Activated T-helper 9 cell treated with anti-CD3 and anti-CD28 coated beads, Interleukin-2, amount 50 U/mL, for 16 hours (primary cell): ENCODE measurements at regions not wholly inside any gene's neighbourhood (a gene's known extent, or its start where the extent isn't known, plus 50 kb on each side); places are given as distances from the start of the nearest gene placed in this dataset.
"Not testable (repeated sequence)": the region's sequence is repeated elsewhere in the genome, so short reads cannot be mapped to it uniquely, and the experiment has no call there.

Source experiments
- DNase-seq: peaks from one replicate; pipeline ENCODE4 v3.0.0-alpha.2; 2020; ENCODE audit warnings: low read depth

- DNase-seq, result no peak
Observed at GRCh38 chrX:121863976-121864375, 816.6 kb downstream of the GLUD2 start.

- no peak for DNase-seq
Observed at GRCh38 chrX:121864561-121864960, 817.2 kb downstream of the GLUD2 start.

- no peak for DNase-seq
Observed at GRCh38 chrX:121869876-121870477, 822.6 kb downstream of the GLUD2 start.

GRCh38 chrX:121871122-121871521 is 823.7 kb downstream of the GLUD2 start:
- no peak for DNase-seq

- DNase-seq, result no peak
Observed at GRCh38 chrX:121876305-121876704, 828.9 kb downstream of the GLUD2 start.

- DNase-seq, result not testable (repeated sequence)
Observed at GRCh38 chrX:121877337-121877736, 829.9 kb downstream of the GLUD2 start.

GRCh38 chrX:121886557-121886956 is 839.1 kb downstream of the GLUD2 start:
- no peak for DNase-seq

GRCh38 chrX:121894756-121895155 is 847.3 kb downstream of the GLUD2 start:
- no peak for DNase-seq

GRCh38 chrX:121902463-121902862 is 855.1 kb downstream of the GLUD2 start:
- no peak for DNase-seq

- no peak for DNase-seq
Observed at GRCh38 chrX:121903961-121904360, 856.6 kb downstream of the GLUD2 start.

- no peak for DNase-seq
Observed at GRCh38 chrX:121921258-121921657, 873.8 kb downstream of the GLUD2 start.

- no peak for DNase-seq
Observed at GRCh38 chrX:121931567-121931966, 884.2 kb downstream of the GLUD2 start.

- DNase-seq, result no peak
Observed at GRCh38 chrX:121932688-121933087, 885.3 kb downstream of the GLUD2 start.

- no peak for DNase-seq
Observed at GRCh38 chrX:121949041-121949760, 901.8 kb downstream of the GLUD2 start.

- no peak for DNase-seq
Observed at GRCh38 chrX:121958886-121959285, 911.5 kb downstream of the GLUD2 start.

GRCh38 chrX:121975671-121976070 is 928.3 kb downstream of the GLUD2 start:
- no peak for DNase-seq

GRCh38 chrX:121987163-121987562 is 939.8 kb downstream of the GLUD2 start:
- no peak for DNase-seq

GRCh38 chrX:121987835-121988234 is 940.4 kb downstream of the GLUD2 start:
- no peak for DNase-seq

GRCh38 chrX:122004127-122004526 is 956.7 kb downstream of the GLUD2 start:
- DNase-seq, result no peak

GRCh38 chrX:122026665-122027064 is 979.3 kb downstream of the GLUD2 start:
- no peak for DNase-seq

- no peak for DNase-seq
Observed at GRCh38 chrX:122046226-122046625, 998.8 kb downstream of the GLUD2 start.

- no peak for DNase-seq
Observed at GRCh38 chrX:122046815-122047214, 999.4 kb downstream of the GLUD2 start.

GRCh38 chrX:122047261-122047660 is 999.9 kb downstream of the GLUD2 start:
- no peak for DNase-seq

GRCh38 chrX:122055460-122055859 is 1008.0 kb downstream of the GLUD2 start:
- no peak for DNase-seq
